ENCODE measurements at regions not wholly inside any gene's neighbourhood (a gene's known extent, or its start where the extent isn't known, plus 50 kb on each side); places are given as distances from the start of the nearest gene placed in this dataset.

DNA sequence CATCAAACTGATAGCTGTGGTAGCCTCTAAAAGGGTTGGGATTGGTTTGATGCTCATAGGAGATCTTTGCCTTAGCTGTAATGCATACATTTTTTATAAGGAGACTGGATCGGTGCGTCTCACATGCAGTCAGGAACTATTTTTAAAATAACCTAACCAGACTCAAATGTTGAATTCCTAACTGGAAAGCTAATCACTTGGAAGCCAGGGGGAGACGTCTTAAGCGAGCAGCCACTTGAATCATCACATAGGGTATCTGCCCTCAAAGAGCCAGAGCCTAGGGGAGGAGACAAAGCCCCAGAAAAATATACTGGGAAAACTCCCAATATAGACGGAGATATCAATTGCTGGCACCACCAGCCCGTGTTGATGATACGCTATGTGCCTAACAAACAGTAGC, 61.7 kb upstream of the PUM1 start:
- DNase-seq = peak; percentile 59

DNA sequence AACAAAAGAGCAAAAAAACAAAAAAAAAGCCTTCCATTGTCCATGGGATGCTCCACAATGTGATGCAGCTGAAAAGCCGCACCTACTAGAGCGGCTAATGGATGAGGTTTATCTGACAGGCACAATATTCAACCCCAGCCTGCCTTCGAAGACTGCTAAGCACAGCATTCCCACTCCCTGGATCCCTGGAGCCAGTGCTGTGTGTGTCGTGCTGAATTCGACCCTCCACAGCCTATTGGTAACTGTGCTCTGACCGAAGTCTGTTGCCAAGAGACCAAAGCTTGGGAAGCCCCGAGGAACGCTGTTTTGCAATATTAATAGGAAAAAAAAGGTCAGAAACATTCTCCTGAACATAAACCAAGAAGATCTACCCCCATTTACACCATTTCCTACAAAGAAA, 57.2 kb upstream of the PUM1 start:
- DNase-seq = no peak

DNA sequence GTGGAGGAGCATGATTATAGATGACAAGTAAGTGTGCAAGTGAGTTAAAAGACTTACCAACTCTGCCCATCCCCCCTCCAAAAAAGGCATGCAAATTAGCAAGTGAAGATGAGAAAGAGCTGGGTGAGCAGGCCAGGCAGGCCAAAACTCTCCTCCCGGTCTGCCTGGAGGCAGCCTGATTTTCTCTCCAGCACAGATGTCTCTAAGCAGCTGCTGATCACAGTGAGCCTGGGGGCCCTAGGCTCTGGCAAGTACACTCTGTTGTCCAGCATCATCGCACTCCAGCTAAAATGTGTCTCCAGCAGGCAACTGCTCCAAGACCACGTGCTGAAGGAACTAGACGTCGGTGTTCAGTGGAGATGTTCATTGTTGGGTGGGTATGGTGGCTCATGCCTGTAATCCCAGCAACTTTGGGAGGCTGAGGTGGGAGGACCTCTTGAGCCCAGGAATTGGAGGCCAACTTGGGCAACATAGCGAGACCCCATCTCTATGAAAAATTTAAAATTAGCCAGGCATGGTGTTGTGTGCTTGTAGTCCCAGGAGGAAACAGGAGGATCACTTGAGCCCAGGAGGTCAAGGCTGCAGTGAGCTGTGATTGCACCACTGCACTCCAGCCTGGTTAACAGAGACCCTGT, 56.7 kb upstream of the PUM1 start:
- no peak for DNase-seq

DNA sequence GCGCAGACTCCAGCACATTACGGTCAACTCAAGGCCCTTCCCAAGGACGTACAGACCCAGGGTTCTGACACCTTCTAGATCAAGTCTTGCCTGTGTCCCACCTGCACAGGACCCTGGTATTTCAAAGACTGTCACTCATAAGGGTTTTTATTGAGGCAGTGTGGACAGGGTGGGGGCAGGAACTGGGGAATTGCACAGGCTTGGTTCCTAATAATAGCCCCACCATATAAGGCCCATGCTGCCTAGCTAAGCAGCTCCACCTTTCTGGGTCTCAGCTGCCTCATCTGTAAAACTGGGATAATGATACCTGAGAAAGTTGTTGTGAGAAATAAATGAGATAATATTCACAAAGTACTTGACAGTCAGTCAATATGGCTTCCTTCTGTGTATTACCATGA, 55.3 kb upstream of the PUM1 start:
- no peak for DNase-seq

DNA sequence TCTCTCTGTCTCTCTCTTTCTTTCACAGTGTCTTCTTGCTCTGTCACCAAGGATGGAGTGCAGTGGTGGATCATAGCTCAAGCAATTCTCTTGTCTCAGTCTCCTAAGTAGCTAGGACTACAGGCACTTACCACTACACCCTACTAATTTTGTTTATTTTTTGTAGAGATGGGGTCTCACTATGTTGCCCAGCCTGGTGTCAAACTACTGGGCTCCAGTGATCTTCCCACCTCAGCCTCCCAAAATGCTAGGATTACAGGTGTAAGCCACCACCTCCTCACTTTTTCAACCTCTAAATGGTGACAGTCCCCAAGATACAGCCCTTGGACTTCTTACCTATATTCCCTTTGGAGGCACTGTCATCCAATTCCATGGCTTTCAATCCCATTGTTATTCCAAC, 50.5 kb upstream of the PUM1 start:
- no peak for DNase-seq

All from amniotic stem cell (primary cell).